ENCODE measurements at regions not wholly inside any gene's neighbourhood (a gene's known extent, or its start where the extent isn't known, plus 50 kb on each side); places are given as distances from the start of the nearest gene placed in this dataset.

- Histone ChIP-seq H4K20me1 (ENCODE audit: control insufficient read depth, insufficient read depth) (no peaks in the 10 kb centered on the region), H3K27me3 (replicated peaks in 1 of 2; ENCODE audit: control insufficient read depth in 2 of 2, insufficient read depth in 2 of 2, low read length in 1 of 2) (no peaks in the 10 kb centered on the region), H2AFZ (ENCODE audit: control insufficient read depth, low read depth, low read length) (no peak overlapping the region), H3K79me2 (ENCODE audit: control insufficient read depth, insufficient read depth, low read length) (no peaks in the 10 kb centered on the region), H3K9me3 (replicated peaks; ENCODE audit: control insufficient read depth, insufficient read depth, low read length) (no peaks in the 10 kb centered on the region; the same call in 2 of the 3 replicates), H3K27ac (ENCODE audit: control insufficient read depth, insufficient read depth) (no peak overlapping the region), H3K4me2 (ENCODE audit: control insufficient read depth, insufficient read depth) (no peak overlapping the region), H3K4me1 (ENCODE audit: control insufficient read depth, insufficient read depth, low read length) (no peaks in the 10 kb centered on the region), H3K9ac (ENCODE audit: control insufficient read depth, insufficient read depth, low read length) (no peak overlapping the region), H3K4me3 (no peak overlapping the region), H3K36me3 (ENCODE audit: control insufficient read depth in 2 of 2, insufficient read depth in 2 of 2, low read length in 1 of 2) (no peaks in the 10 kb centered on the region)
- in situ Hi-C loops (cut with MboI): no loop called here
- WGBS (ENCODE audit: insufficient coverage, insufficient replicate concordance, low lambda C conversion rate, missing lambda C conversion rate): 58% methylated on average over 2 of the region's 2 CpGs
- DNase-seq (ENCODE audit: low read depth, low spot score) (no peak), ATAC-seq (no peak), FAIRE-seq (no peak)
- intact Hi-C loops (cut with micrococcal nuclease; ENCODE audit: unreplicated experiment): no loop called here
- BruUV-seq (replicated peaks): no TSS peak
- POLR2A ChIA-PET: no interaction called here
- RAD21 ChIA-PET (ENCODE audit: unreplicated experiment): no interaction called here
- SMC1A ChIA-PET (ENCODE audit: uncharacterized antibody, unreplicated experiment): no interaction called here
- CTCF ChIA-PET: no interaction called here
- TF ChIP-seq, protein P1, sequence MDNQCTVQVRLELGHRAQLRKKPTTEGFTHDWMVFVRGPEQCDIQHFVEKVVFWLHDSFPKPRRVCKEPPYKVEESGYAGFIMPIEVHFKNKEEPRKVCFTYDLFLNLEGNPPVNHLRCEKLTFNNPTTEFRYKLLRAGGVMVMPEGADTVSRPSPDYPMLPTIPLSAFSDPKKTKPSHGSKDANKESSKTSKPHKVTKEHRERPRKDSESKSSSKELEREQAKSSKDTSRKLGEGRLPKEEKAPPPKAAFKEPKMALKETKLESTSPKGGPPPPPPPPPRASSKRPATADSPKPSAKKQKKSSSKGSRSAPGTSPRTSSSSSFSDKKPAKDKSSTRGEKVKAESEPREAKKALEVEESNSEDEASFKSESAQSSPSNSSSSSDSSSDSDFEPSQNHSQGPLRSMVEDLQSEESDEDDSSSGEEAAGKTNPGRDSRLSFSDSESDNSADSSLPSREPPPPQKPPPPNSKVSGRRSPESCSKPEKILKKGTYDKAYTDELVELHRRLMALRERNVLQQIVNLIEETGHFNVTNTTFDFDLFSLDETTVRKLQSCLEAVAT (IDR thresholded peaks at IDR 0.05): no peak
- TF ChIP-seq NFYB (IDR thresholded peaks at IDR 0.05; ENCODE audit: insufficient read depth, low read depth, low read length) (no peak), YY1 (IDR thresholded peaks at IDR 0.05; ENCODE audit: low read depth, low read length) (no peak), ZNF384 (IDR thresholded peaks at IDR 0.05; ENCODE audit: borderline replicate concordance, low read depth, low read length) (no peak), USF1 (IDR thresholded peaks at IDR 0.05; ENCODE audit: borderline replicate concordance, extremely low read length, insufficient read depth, low read depth, low read length) (no peak), NKRF (conservative IDR thresholded peaks at IDR 0.05) (no peak), RELA (IDR thresholded peaks at IDR 0.05; ENCODE audit: borderline replicate concordance, partially characterized antibody) (no peak), CREM (IDR thresholded peaks at IDR 0.05; ENCODE audit: low read depth) (no peak), NR2F1 (conservative IDR thresholded peaks at IDR 0.05) (no peak), CHD4 (IDR thresholded peaks at IDR 0.05) (no peak), NFYA (IDR thresholded peaks at IDR 0.05; ENCODE audit: borderline replicate concordance, low read depth, low read length) (no peak), EP300 (IDR thresholded peaks at IDR 0.05; ENCODE audit: borderline replicate concordance in 1 of 2, control insufficient read depth in 1 of 2, low read depth in 2 of 2, low read length in 2 of 2) (no peak), IRF3 (IDR thresholded peaks at IDR 0.05) (no peak), STAT3 (IDR thresholded peaks at IDR 0.05; ENCODE audit: low read depth, low read length) (no peak), HDAC2 (IDR thresholded peaks at IDR 0.05) (no peak)
- TF ChIP-seq, protein P2, sequence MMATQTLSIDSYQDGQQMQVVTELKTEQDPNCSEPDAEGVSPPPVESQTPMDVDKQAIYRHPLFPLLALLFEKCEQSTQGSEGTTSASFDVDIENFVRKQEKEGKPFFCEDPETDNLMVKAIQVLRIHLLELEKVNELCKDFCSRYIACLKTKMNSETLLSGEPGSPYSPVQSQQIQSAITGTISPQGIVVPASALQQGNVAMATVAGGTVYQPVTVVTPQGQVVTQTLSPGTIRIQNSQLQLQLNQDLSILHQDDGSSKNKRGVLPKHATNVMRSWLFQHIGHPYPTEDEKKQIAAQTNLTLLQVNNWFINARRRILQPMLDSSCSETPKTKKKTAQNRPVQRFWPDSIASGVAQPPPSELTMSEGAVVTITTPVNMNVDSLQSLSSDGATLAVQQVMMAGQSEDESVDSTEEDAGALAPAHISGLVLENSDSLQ (IDR thresholded peaks at IDR 0.05): no peak
Measured at GRCh38 chr10:36469585-36469984, 655.8 kb upstream of the ANKRD30A start.
